ENCODE measurements at regions not wholly inside any gene's neighbourhood (a gene's known extent, or its start where the extent isn't known, plus 50 kb on each side); places are given as distances from the start of the nearest gene placed in this dataset.

GRCh38 chr14:34023824-34024767 lies 73.2 kb upstream of the EGLN3 start:
- Histone ChIP-seq H3K4me1 (ENCODE audit: control insufficient read depth, insufficient read depth, low read length) (no peaks in the 10 kb centered on the region), H3K27ac (ENCODE audit: low read depth, low read length) (no peak overlapping the region), H3K27me3 (ENCODE audit: control insufficient read depth, insufficient read depth, low read length) (no peaks in the 10 kb centered on the region), H3K4me3 (ENCODE audit: low read length) (no peak overlapping the region), H3K9ac (ENCODE audit: low read length) (no peak overlapping the region), H3K36me3 (ENCODE audit: control insufficient read depth, insufficient read depth, low read length) (no peaks in the 10 kb centered on the region)

DNA sequence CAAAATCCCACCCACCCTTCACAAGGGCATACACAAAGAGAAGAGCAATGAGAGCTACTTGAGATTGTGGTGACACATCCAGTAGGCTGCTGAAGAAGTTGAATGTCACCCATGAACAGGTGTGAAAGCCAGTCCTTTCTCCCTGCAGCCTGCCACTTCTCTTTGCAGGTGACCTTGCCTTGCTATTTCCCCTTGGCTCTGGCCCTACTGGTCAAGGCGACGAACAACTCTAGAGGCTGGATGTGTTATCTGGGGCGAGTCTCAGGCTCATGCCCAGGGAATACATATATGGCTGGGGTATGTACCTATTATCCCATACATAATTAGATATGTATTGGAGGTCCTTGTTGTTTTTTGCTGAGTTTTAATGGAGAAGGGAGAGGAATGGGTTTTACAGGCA lies 70.2 kb upstream of the EGLN3 start:
- no peaks in the 10 kb centered on the region for H3K27me3 ChIP-seq (ENCODE audit: control insufficient read depth, insufficient read depth, low read length)
- no peaks in the 10 kb centered on the region for H3K36me3 ChIP-seq (ENCODE audit: control insufficient read depth, insufficient read depth, low read length)
- H3K9ac ChIP-seq (ENCODE audit: low read length) = no peak overlapping the region
- H3K27ac ChIP-seq (ENCODE audit: low read depth, low read length) = no peak overlapping the region
- H3K4me1 ChIP-seq (ENCODE audit: control insufficient read depth, insufficient read depth, low read length) = no peaks in the 10 kb centered on the region
- no peak overlapping the region for H3K4me3 ChIP-seq (ENCODE audit: low read length)

DNA sequence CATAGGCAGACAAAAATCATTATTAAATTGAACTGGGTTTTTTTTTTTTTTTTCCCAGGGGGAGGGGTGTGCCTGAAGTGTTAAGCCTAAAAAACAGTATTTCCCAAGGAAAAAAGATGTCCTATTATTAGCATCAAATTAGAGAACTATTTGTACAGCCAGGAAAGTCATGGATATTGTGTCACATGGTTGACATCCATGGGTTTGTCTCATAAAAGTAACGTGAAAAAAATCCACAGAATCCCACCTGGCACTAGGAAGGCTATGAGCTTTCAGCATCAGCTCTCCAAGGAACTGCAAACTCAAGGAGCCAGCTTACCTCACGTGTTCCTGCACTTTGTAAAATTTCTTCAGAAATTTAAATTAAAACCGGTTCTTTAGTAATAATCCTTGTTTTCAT lies 69.1 kb upstream of the EGLN3 start:
- Histone ChIP-seq H3K27ac (ENCODE audit: low read depth, low read length) (no peak overlapping the region), H3K36me3 (ENCODE audit: control insufficient read depth, insufficient read depth, low read length) (no peaks in the 10 kb centered on the region), H3K4me1 (ENCODE audit: control insufficient read depth, insufficient read depth, low read length) (no peaks in the 10 kb centered on the region), H3K9ac (ENCODE audit: low read length) (no peak overlapping the region), H3K27me3 (ENCODE audit: control insufficient read depth, insufficient read depth, low read length) (no peaks in the 10 kb centered on the region), H3K4me3 (ENCODE audit: low read length) (no peak overlapping the region)

- H3K4me3 ChIP-seq (ENCODE audit: low read length) = no peak overlapping the region
Observed at GRCh38 chr14:34018564-34019244, 67.8 kb upstream of the EGLN3 start.

GRCh38 chr14:34018125-34018524 lies 67.3 kb upstream of the EGLN3 start:
- Histone ChIP-seq H3K9ac (ENCODE audit: low read length) (no peak overlapping the region), H3K27ac (ENCODE audit: low read depth, low read length) (no peak overlapping the region), H3K4me1 (ENCODE audit: control insufficient read depth, insufficient read depth, low read length) (no peaks in the 10 kb centered on the region), H3K36me3 (ENCODE audit: control insufficient read depth, insufficient read depth, low read length) (no peaks in the 10 kb centered on the region), H3K27me3 (ENCODE audit: control insufficient read depth, insufficient read depth, low read length) (no peaks in the 10 kb centered on the region), H3K4me3 (ENCODE audit: low read length) (no peak overlapping the region)

More at GRCh38 chr14:34018564-34019244, 67.8 kb upstream of the EGLN3 start:
- no peaks in the 10 kb centered on the region for H3K36me3 ChIP-seq (ENCODE audit: control insufficient read depth, insufficient read depth, low read length)
- H3K27ac ChIP-seq (ENCODE audit: low read depth, low read length) = no peak overlapping the region
- H3K4me1 ChIP-seq (ENCODE audit: control insufficient read depth, insufficient read depth, low read length) = no peaks in the 10 kb centered on the region
- no peak overlapping the region for H3K9ac ChIP-seq (ENCODE audit: low read length)
- no peaks in the 10 kb centered on the region for H3K27me3 ChIP-seq (ENCODE audit: control insufficient read depth, insufficient read depth, low read length)

DNA sequence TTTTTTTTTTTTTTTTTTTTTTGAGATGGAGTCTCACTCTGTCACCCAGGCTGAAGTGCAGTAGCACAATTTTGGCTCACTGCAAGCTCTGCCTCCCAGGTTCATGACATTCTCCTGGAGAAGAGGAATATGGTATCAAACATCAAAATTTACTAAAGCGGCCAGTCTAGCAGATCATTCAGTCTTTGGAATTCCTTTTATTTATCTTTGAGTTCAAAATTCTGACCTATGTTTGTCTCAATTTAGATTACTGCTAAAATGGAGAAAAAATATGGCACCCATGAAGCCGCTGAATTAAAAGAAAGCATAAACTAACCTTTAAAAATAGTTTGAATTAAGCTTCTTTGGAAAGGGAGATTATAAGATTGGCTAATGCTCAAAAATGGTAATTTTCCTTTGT lies 64.5 kb upstream of the EGLN3 start:
- no peak overlapping the region for H3K4me3 ChIP-seq (ENCODE audit: low read length)
- no peak overlapping the region for H3K27ac ChIP-seq (ENCODE audit: low read depth, low read length)
- no peaks in the 10 kb centered on the region for H3K36me3 ChIP-seq (ENCODE audit: control insufficient read depth, insufficient read depth, low read length)
- H3K4me1 ChIP-seq (ENCODE audit: control insufficient read depth, insufficient read depth, low read length) = no peaks in the 10 kb centered on the region
- no peak overlapping the region for H3K9ac ChIP-seq (ENCODE audit: low read length)
- H3K27me3 ChIP-seq (ENCODE audit: control insufficient read depth, insufficient read depth, low read length) = no peaks in the 10 kb centered on the region

- no peak overlapping the region for H3K27ac ChIP-seq (ENCODE audit: low read depth, low read length)
- no peaks in the 10 kb centered on the region for H3K27me3 ChIP-seq (ENCODE audit: control insufficient read depth, insufficient read depth, low read length)
- no peak overlapping the region for H3K9ac ChIP-seq (ENCODE audit: low read length)
- H3K4me1 ChIP-seq (ENCODE audit: control insufficient read depth, insufficient read depth, low read length) = no peaks in the 10 kb centered on the region
- H3K4me3 ChIP-seq (ENCODE audit: low read length) = no peak overlapping the region
- no peaks in the 10 kb centered on the region for H3K36me3 ChIP-seq (ENCODE audit: control insufficient read depth, insufficient read depth, low read length)
Observed at GRCh38 chr14:34014936-34015335, 64.1 kb upstream of the EGLN3 start.

DNA sequence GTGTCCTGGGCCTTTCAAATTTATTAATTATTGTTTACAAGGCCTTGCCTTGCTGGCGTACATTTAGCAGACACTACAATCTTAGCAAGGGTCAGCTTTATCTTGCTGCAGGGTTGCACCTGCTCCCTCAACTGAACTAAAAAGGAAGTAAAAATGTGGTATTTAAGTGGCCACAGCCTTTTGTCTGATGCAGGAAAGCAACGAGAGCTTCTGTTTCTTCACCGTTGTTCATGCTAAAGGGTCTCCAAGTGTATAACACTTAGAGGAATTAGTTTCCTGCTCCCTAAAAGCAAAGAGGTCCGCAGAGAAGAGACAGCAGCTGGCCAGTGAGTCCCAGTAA lies 62.8 kb upstream of the EGLN3 start:
- no peaks in the 10 kb centered on the region for H3K27me3 ChIP-seq (ENCODE audit: control insufficient read depth, insufficient read depth, low read length)
- no peaks in the 10 kb centered on the region for H3K36me3 ChIP-seq (ENCODE audit: control insufficient read depth, insufficient read depth, low read length)
- no peak overlapping the region for H3K27ac ChIP-seq (ENCODE audit: low read depth, low read length)
- no peaks in the 10 kb centered on the region for H3K4me1 ChIP-seq (ENCODE audit: control insufficient read depth, insufficient read depth, low read length)
- H3K9ac ChIP-seq (ENCODE audit: low read length) = no peak overlapping the region
- H3K4me3 ChIP-seq (ENCODE audit: low read length) = no peak overlapping the region

DNA sequence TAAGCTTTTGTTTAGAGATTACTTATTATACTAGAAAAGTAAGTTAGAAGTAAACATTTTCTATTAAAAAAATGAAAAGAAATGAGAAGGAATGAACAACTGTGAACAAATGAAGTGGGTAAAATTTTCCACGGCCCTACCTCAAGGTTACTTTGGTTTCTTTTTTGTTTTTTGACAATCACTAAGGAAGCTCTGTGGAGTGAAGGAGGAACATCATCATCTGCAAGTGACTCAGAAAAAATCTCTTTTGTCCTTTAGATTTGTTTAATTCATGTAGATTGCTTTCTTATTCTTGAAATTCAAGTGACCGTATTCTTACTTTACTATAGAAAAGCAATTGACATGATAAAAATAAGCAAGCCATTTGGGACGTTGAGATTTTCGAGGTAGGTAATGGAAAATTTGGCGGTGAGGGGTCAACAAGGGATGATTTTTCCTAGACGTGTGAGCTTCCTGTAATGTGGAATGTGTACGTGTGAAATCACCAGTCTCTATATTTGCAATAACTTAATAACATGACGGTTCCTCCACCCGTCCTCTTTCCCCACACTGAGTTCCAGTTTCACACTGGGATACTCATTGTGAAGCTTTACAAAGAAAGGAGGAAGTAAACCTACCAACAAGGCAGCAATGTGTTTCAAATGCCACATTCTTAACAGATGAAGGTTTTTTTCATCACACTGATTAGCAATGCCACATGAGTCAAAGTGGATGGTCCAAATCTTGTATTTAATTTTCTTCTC lies 62.3 kb upstream of the EGLN3 start:
- Histone ChIP-seq H3K27ac (ENCODE audit: low read depth, low read length) (no peak overlapping the region), H3K36me3 (ENCODE audit: control insufficient read depth, insufficient read depth, low read length) (no peaks in the 10 kb centered on the region), H3K9ac (ENCODE audit: low read length) (no peak overlapping the region), H3K4me3 (ENCODE audit: low read length) (no peak overlapping the region), H3K4me1 (ENCODE audit: control insufficient read depth, insufficient read depth, low read length) (no peaks in the 10 kb centered on the region), H3K27me3 (ENCODE audit: control insufficient read depth, insufficient read depth, low read length) (no peaks in the 10 kb centered on the region)

- no peaks in the 10 kb centered on the region for H3K27me3 ChIP-seq (ENCODE audit: control insufficient read depth, insufficient read depth, low read length)
- H3K9ac ChIP-seq (ENCODE audit: low read length) = no peak overlapping the region
- no peaks in the 10 kb centered on the region for H3K4me1 ChIP-seq (ENCODE audit: control insufficient read depth, insufficient read depth, low read length)
- no peak overlapping the region for H3K4me3 ChIP-seq (ENCODE audit: low read length)
- H3K27ac ChIP-seq (ENCODE audit: low read depth, low read length) = no peak overlapping the region
- H3K36me3 ChIP-seq (ENCODE audit: control insufficient read depth, insufficient read depth, low read length) = no peaks in the 10 kb centered on the region
Observed at GRCh38 chr14:34012369-34012768, 61.5 kb upstream of the EGLN3 start.

GRCh38 chr14:34009956-34010355 lies 59.1 kb upstream of the EGLN3 start:
- H3K9ac ChIP-seq (ENCODE audit: low read length) = no peak overlapping the region
- no peak overlapping the region for H3K27ac ChIP-seq (ENCODE audit: low read depth, low read length)
- no peaks in the 10 kb centered on the region for H3K4me1 ChIP-seq (ENCODE audit: control insufficient read depth, insufficient read depth, low read length)
- H3K27me3 ChIP-seq (ENCODE audit: control insufficient read depth, insufficient read depth, low read length) = no peaks in the 10 kb centered on the region
- no peak overlapping the region for H3K4me3 ChIP-seq (ENCODE audit: low read length)
- no peaks in the 10 kb centered on the region for H3K36me3 ChIP-seq (ENCODE audit: control insufficient read depth, insufficient read depth, low read length)

GRCh38 chr14:34007902-34008301 lies 57.0 kb upstream of the EGLN3 start:
- Histone ChIP-seq H3K4me3 (ENCODE audit: low read length) (no peak overlapping the region), H3K9ac (ENCODE audit: low read length) (no peak overlapping the region), H3K27me3 (ENCODE audit: control insufficient read depth, insufficient read depth, low read length) (no peaks in the 10 kb centered on the region), H3K27ac (ENCODE audit: low read depth, low read length) (no peak overlapping the region), H3K36me3 (ENCODE audit: control insufficient read depth, insufficient read depth, low read length) (no peaks in the 10 kb centered on the region), H3K4me1 (ENCODE audit: control insufficient read depth, insufficient read depth, low read length) (no peaks in the 10 kb centered on the region)
